ENCODE measurements at regions not wholly inside any gene's neighbourhood (a gene's known extent, or its start where the extent isn't known, plus 50 kb on each side); places are given as distances from the start of the nearest gene placed in this dataset.

DNA sequence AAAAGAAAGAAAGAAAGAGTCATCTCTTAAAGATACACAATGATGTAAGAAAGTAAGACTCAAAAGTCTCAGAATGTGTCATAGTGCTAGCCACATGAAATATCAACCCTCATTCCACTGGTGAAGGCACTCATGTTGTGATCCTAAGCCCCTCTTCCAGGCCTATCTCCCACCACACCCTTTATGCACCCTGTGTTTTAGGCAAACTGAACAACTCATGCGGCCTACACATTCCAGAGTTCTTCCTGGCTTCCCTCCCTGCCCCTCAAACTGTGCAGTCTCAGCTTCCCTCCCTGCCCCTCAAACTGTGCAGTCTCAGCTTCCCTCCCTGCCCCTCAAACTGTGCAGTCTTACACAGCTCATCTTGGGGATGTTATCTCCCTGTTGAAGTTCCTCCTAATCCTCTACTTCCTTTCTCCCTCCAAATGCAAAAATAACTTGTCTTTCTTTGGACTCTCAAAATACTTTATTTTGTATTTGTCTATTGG, 69.0 kb upstream of the FNDC3B start:
- TF ChIP-seq POLR2AphosphoS5 (IDR thresholded peaks at IDR 0.05): no peak
- TF ChIP-seq, protein P1, sequence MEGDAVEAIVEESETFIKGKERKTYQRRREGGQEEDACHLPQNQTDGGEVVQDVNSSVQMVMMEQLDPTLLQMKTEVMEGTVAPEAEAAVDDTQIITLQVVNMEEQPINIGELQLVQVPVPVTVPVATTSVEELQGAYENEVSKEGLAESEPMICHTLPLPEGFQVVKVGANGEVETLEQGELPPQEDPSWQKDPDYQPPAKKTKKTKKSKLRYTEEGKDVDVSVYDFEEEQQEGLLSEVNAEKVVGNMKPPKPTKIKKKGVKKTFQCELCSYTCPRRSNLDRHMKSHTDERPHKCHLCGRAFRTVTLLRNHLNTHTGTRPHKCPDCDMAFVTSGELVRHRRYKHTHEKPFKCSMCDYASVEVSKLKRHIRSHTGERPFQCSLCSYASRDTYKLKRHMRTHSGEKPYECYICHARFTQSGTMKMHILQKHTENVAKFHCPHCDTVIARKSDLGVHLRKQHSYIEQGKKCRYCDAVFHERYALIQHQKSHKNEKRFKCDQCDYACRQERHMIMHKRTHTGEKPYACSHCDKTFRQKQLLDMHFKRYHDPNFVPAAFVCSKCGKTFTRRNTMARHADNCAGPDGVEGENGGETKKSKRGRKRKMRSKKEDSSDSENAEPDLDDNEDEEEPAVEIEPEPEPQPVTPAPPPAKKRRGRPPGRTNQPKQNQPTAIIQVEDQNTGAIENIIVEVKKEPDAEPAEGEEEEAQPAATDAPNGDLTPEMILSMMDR (IDR thresholded peaks at IDR 0.05): no peak
- no peak for TF ChIP-seq POLR2A (IDR thresholded peaks at IDR 0.05)

Measured in transverse colon (tissue), 4 donors.